ENCODE measurements at regions not wholly inside any gene's neighbourhood (a gene's known extent, or its start where the extent isn't known, plus 50 kb on each side); places are given as distances from the start of the nearest gene placed in this dataset.

GRCh38 chr2:41830600-41830999, 217.2 kb upstream of the PKDCC start:
- no peak for TF ChIP-seq POLR2AphosphoS5 (IDR thresholded peaks at IDR 0.05)
- TF ChIP-seq POLR2A (IDR thresholded peaks at IDR 0.05), result no peak
- TF ChIP-seq, protein P1, sequence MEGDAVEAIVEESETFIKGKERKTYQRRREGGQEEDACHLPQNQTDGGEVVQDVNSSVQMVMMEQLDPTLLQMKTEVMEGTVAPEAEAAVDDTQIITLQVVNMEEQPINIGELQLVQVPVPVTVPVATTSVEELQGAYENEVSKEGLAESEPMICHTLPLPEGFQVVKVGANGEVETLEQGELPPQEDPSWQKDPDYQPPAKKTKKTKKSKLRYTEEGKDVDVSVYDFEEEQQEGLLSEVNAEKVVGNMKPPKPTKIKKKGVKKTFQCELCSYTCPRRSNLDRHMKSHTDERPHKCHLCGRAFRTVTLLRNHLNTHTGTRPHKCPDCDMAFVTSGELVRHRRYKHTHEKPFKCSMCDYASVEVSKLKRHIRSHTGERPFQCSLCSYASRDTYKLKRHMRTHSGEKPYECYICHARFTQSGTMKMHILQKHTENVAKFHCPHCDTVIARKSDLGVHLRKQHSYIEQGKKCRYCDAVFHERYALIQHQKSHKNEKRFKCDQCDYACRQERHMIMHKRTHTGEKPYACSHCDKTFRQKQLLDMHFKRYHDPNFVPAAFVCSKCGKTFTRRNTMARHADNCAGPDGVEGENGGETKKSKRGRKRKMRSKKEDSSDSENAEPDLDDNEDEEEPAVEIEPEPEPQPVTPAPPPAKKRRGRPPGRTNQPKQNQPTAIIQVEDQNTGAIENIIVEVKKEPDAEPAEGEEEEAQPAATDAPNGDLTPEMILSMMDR (IDR thresholded peaks at IDR 0.05 in 8 of 11, conservative IDR thresholded peaks at IDR 0.05 in 3 of 11), result no peak
- Histone ChIP-seq H3K9me3 (no peaks in the 10 kb centered on the region), H3K27ac (no peak overlapping the region), H3K4me3 (no peak overlapping the region), H3K36me3 (no peaks in the 10 kb centered on the region), H3K4me1 (no peaks in the 10 kb centered on the region), H3K27me3 (replicated peaks in 1 of 7) (peaks cover 0 to 43% (median 0%) of the 10 kb centered on the region in 7 donors)
- 13 to 32% (median 13%) methylated on average over 1 of the region's 1 CpG for WGBS, 5 donors
- intact Hi-C loops (cut with DNase I; ENCODE audit: low total_unique reads), result no loop called here
- DNase-seq, result no peak

GRCh38 chr2:41832218-41832617, 215.6 kb upstream of the PKDCC start:
- WGBS, 5 donors, result 61 to 78% (median 73%) methylated on average over 5 of the region's 5 CpGs
- Histone ChIP-seq H3K4me3 (no peak overlapping the region), H3K36me3 (no peaks in the 10 kb centered on the region), H3K27ac (no peak overlapping the region), H3K4me1 (no peaks in the 10 kb centered on the region), H3K9me3 (no peaks in the 10 kb centered on the region), H3K27me3 (replicated peaks in 1 of 7) (peaks cover 0 to 35% (median 0%) of the 10 kb centered on the region in 7 donors)
- DNase-seq, result no peak
- TF ChIP-seq, protein P1 (IDR thresholded peaks at IDR 0.05 in 8 of 11, conservative IDR thresholded peaks at IDR 0.05 in 3 of 11), result no peak
- TF ChIP-seq POLR2A (IDR thresholded peaks at IDR 0.05) (no peak), POLR2AphosphoS5 (IDR thresholded peaks at IDR 0.05) (no peak)
- intact Hi-C loops (cut with DNase I; ENCODE audit: low total_unique reads), result no loop called here

DNA sequence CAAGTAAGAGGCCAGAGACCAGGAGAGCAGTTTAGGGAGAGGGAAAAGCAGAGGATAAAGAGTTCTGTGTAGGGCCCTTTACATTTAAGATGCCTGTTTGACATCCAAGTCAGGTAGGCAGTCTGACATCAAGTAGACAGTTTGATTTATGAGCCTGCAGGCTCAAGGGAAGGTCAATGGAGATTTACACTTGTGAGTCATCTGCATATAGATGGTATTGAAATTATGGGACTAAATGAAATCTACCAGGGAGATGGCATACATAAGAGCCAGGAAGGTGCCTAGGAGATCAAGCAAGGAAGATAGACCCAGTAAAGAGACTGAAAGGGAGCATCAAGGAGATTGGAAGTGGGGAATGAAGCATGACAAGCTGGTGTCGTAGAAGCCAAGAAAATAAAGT, 212.4 kb upstream of the PKDCC start:
- DNase-seq, result no peak
- Histone ChIP-seq H3K27me3 (replicated peaks in 1 of 7) (peaks cover 0 to 46% (median 3%) of the 10 kb centered on the region in 7 donors), H3K27ac (no peak overlapping the region), H3K4me1 (peaks cover 0 to 3% (median 2%) of the 10 kb centered on the region in 6 donors), H3K36me3 (no peaks in the 10 kb centered on the region), H3K9me3 (no peaks in the 10 kb centered on the region), H3K4me3 (no peak overlapping the region)
- WGBS, 5 donors, result 60 to 75% (median 62%) methylated on average over 1 of the region's 1 CpG
- intact Hi-C loops (cut with DNase I; ENCODE audit: low total_unique reads), result no loop called here
- TF ChIP-seq POLR2AphosphoS5 (IDR thresholded peaks at IDR 0.05), result no peak
- TF ChIP-seq, protein P1 (IDR thresholded peaks at IDR 0.05 in 8 of 11, conservative IDR thresholded peaks at IDR 0.05 in 3 of 11), result no peak
- TF ChIP-seq POLR2A (IDR thresholded peaks at IDR 0.05), result no peak

DNA sequence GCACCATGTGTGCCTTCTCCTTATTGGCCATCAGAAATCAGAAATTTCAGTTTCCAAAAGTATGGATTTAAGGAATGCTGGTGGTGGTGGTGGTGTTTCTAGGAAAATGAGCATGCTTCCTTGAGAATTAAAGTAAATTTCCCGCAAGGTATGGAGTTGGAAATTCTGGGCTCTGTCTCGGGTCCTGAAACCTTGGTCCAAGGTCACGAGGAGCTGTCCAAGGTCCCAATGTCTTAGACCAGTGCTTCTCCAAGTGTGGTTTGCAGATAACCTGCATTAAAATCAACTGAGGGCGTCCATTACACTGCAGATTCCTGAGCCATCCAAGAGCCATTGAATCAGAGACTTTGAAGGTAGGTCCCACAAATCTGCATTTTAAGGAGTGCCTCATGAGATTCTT, 210.9 kb upstream of the PKDCC start:
- H3K36me3 ChIP-seq, result no peaks in the 10 kb centered on the region
- DNase-seq, result no peak

More for the DNA sequence above, 210.9 kb upstream of the PKDCC start:
- intact Hi-C loops (cut with DNase I; ENCODE audit: low total_unique reads), result no loop called here
- Histone ChIP-seq H3K27ac (no peak overlapping the region), H3K27me3 (replicated peaks in 1 of 7) (peaks cover 0 to 45% (median 3%) of the 10 kb centered on the region in 7 donors), H3K4me3 (no peak overlapping the region), H3K9me3 (no peaks in the 10 kb centered on the region), H3K4me1 (peaks cover 5 to 17% (median 14%) of the 10 kb centered on the region in 6 donors)
- TF ChIP-seq, protein P1 (IDR thresholded peaks at IDR 0.05 in 8 of 11, conservative IDR thresholded peaks at IDR 0.05 in 3 of 11), result no peak
- TF ChIP-seq POLR2A (IDR thresholded peaks at IDR 0.05) (no peak), POLR2AphosphoS5 (IDR thresholded peaks at IDR 0.05) (no peak)
- WGBS, 5 donors, result 16 to 24% (median 19%) methylated on average over 4 of the region's 4 CpGs
